ENCODE measurements at regions not wholly inside any gene's neighbourhood (a gene's known extent, or its start where the extent isn't known, plus 50 kb on each side); places are given as distances from the start of the nearest gene placed in this dataset.

- H3K9me3 Mint-ChIP-seq: no peaks in the 10 kb centered on the region
- H3K27me3 Mint-ChIP-seq: no peaks in the 10 kb centered on the region
- H3K27ac Mint-ChIP-seq: no peak overlapping the region
- no peak overlapping the region for H3K4me3 Mint-ChIP-seq
- H3K4me1 Mint-ChIP-seq (ENCODE audit: low read depth): peaks cover 6% of the 10 kb centered on the region
- H3K36me3 Mint-ChIP-seq (ENCODE audit: low read depth): no peaks in the 10 kb centered on the region
- intact Hi-C loops (cut with micrococcal nuclease): loop anchor here (1.0 kb wide), 1 partner anchor 407 kb away; no protein-coding TSS in a partner anchor
Measured at GRCh38 chr7:113421696-113422330, 303.5 kb upstream of the SMIM30 start.

GRCh38 chr7:113414401-113415035, 296.2 kb upstream of the SMIM30 start:
- Mint-ChIP-seq H3K27me3 (no peaks in the 10 kb centered on the region), H3K4me3 (no peak overlapping the region), H3K9me3 (no peaks in the 10 kb centered on the region), H3K27ac (no peak overlapping the region), H3K4me1 (ENCODE audit: low read depth) (no peaks in the 10 kb centered on the region), H3K36me3 (ENCODE audit: low read depth) (no peaks in the 10 kb centered on the region)
- intact Hi-C loops (cut with micrococcal nuclease): loop anchor here (10.0 kb wide), 1 partner anchor 250 kb away; no protein-coding TSS in a partner anchor

- no peaks in the 10 kb centered on the region for H3K4me1 Mint-ChIP-seq (ENCODE audit: low read depth)
Measured at GRCh38 chr7:113412410-113412809, 294.1 kb upstream of the SMIM30 start.

GRCh38 chr7:113410796-113411195, 292.4 kb upstream of the SMIM30 start:
- intact Hi-C loops (cut with micrococcal nuclease): loop anchor here (10.0 kb wide), 1 partner anchor 246 kb away; no protein-coding TSS in a partner anchor
- no peaks in the 10 kb centered on the region for H3K36me3 Mint-ChIP-seq (ENCODE audit: low read depth)
- H3K4me3 Mint-ChIP-seq: no peak overlapping the region
- no peaks in the 10 kb centered on the region for H3K9me3 Mint-ChIP-seq
- H3K27ac Mint-ChIP-seq: no peak overlapping the region
- no peaks in the 10 kb centered on the region for H3K4me1 Mint-ChIP-seq (ENCODE audit: low read depth)
- no peaks in the 10 kb centered on the region for H3K27me3 Mint-ChIP-seq

More at GRCh38 chr7:113412410-113412809, 294.1 kb upstream of the SMIM30 start:
- no peak overlapping the region for H3K27ac Mint-ChIP-seq
- H3K27me3 Mint-ChIP-seq: no peaks in the 10 kb centered on the region
- no peak overlapping the region for H3K4me3 Mint-ChIP-seq
- intact Hi-C loops (cut with micrococcal nuclease): loop anchor here (10.0 kb wide), 1 partner anchor 248 kb away; no protein-coding TSS in a partner anchor
- H3K36me3 Mint-ChIP-seq (ENCODE audit: low read depth): no peaks in the 10 kb centered on the region
- no peaks in the 10 kb centered on the region for H3K9me3 Mint-ChIP-seq

GRCh38 chr7:113408999-113409398, 290.6 kb upstream of the SMIM30 start:
- H3K27me3 Mint-ChIP-seq: no peaks in the 10 kb centered on the region
- H3K27ac Mint-ChIP-seq: no peak overlapping the region
- H3K36me3 Mint-ChIP-seq (ENCODE audit: low read depth): no peaks in the 10 kb centered on the region
- H3K4me1 Mint-ChIP-seq (ENCODE audit: low read depth): no peaks in the 10 kb centered on the region
- no peak overlapping the region for H3K4me3 Mint-ChIP-seq
- intact Hi-C loops (cut with micrococcal nuclease): no loop called here
- H3K9me3 Mint-ChIP-seq: no peaks in the 10 kb centered on the region

- Mint-ChIP-seq H3K27ac (no peak overlapping the region), H3K4me3 (no peak overlapping the region), H3K9me3 (no peaks in the 10 kb centered on the region), H3K4me1 (ENCODE audit: low read depth) (no peaks in the 10 kb centered on the region), H3K27me3 (no peaks in the 10 kb centered on the region), H3K36me3 (ENCODE audit: low read depth) (no peaks in the 10 kb centered on the region)
- intact Hi-C loops (cut with micrococcal nuclease): no loop called here
Measured at GRCh38 chr7:113405296-113406056, 287.1 kb upstream of the SMIM30 start.

GRCh38 chr7:113404245-113404644, 285.9 kb upstream of the SMIM30 start:
- Mint-ChIP-seq H3K27ac (no peak overlapping the region), H3K4me1 (ENCODE audit: low read depth) (no peaks in the 10 kb centered on the region)
- intact Hi-C loops (cut with micrococcal nuclease): no loop called here

GRCh38 chr7:113402482-113402881, 284.1 kb upstream of the SMIM30 start:
- Mint-ChIP-seq H3K36me3 (ENCODE audit: low read depth) (no peaks in the 10 kb centered on the region), H3K4me3 (no peak overlapping the region), H3K27ac (no peak overlapping the region), H3K4me1 (ENCODE audit: low read depth) (no peaks in the 10 kb centered on the region), H3K9me3 (no peaks in the 10 kb centered on the region), H3K27me3 (no peaks in the 10 kb centered on the region)
- intact Hi-C loops (cut with micrococcal nuclease): no loop called here

More at GRCh38 chr7:113404245-113404644, 285.9 kb upstream of the SMIM30 start:
- no peak overlapping the region for H3K4me3 Mint-ChIP-seq
- no peaks in the 10 kb centered on the region for H3K27me3 Mint-ChIP-seq
- no peaks in the 10 kb centered on the region for H3K9me3 Mint-ChIP-seq
- H3K36me3 Mint-ChIP-seq (ENCODE audit: low read depth): no peaks in the 10 kb centered on the region

- Mint-ChIP-seq H3K4me3 (no peak overlapping the region), H3K4me1 (ENCODE audit: low read depth) (no peaks in the 10 kb centered on the region), H3K27me3 (no peaks in the 10 kb centered on the region), H3K27ac (no peak overlapping the region), H3K9me3 (no peaks in the 10 kb centered on the region), H3K36me3 (ENCODE audit: low read depth) (no peaks in the 10 kb centered on the region)
- intact Hi-C loops (cut with micrococcal nuclease): no loop called here
Measured at GRCh38 chr7:113402005-113402404, 283.7 kb upstream of the SMIM30 start.

- Mint-ChIP-seq H3K36me3 (ENCODE audit: low read depth) (no peaks in the 10 kb centered on the region), H3K27ac (no peak overlapping the region), H3K4me3 (no peak overlapping the region), H3K4me1 (ENCODE audit: low read depth) (no peaks in the 10 kb centered on the region), H3K27me3 (no peaks in the 10 kb centered on the region), H3K9me3 (peaks cover 9% of the 10 kb centered on the region)
- intact Hi-C loops (cut with micrococcal nuclease): no loop called here
Measured at GRCh38 chr7:113394856-113395255, 276.5 kb upstream of the SMIM30 start.

- peaks cover 26% of the 10 kb centered on the region for H3K9me3 Mint-ChIP-seq
- H3K36me3 Mint-ChIP-seq (ENCODE audit: low read depth): no peaks in the 10 kb centered on the region
- H3K27me3 Mint-ChIP-seq: no peaks in the 10 kb centered on the region
- no peak overlapping the region for H3K27ac Mint-ChIP-seq
- no peak overlapping the region for H3K4me3 Mint-ChIP-seq
- intact Hi-C loops (cut with micrococcal nuclease): no loop called here
- H3K4me1 Mint-ChIP-seq (ENCODE audit: low read depth): no peaks in the 10 kb centered on the region
Measured at GRCh38 chr7:113392841-113393540, 274.6 kb upstream of the SMIM30 start.

GRCh38 chr7:113392421-113392820, 274.1 kb upstream of the SMIM30 start:
- intact Hi-C loops (cut with micrococcal nuclease): no loop called here
- H3K4me3 Mint-ChIP-seq: no peak overlapping the region
- no peaks in the 10 kb centered on the region for H3K27me3 Mint-ChIP-seq
- no peaks in the 10 kb centered on the region for H3K36me3 Mint-ChIP-seq (ENCODE audit: low read depth)
- peaks cover 26% of the 10 kb centered on the region for H3K9me3 Mint-ChIP-seq
- H3K4me1 Mint-ChIP-seq (ENCODE audit: low read depth): no peaks in the 10 kb centered on the region
- no peak overlapping the region for H3K27ac Mint-ChIP-seq

GRCh38 chr7:113389112-113389646, 270.8 kb upstream of the SMIM30 start:
- Mint-ChIP-seq H3K27ac (no peak overlapping the region), H3K4me3 (no peak overlapping the region), H3K27me3 (no peaks in the 10 kb centered on the region), H3K36me3 (ENCODE audit: low read depth) (no peaks in the 10 kb centered on the region), H3K9me3 (peaks cover 26% of the 10 kb centered on the region), H3K4me1 (ENCODE audit: low read depth) (no peaks in the 10 kb centered on the region)
- intact Hi-C loops (cut with micrococcal nuclease): no loop called here

Data from dendritic cell treated with granulocyte-macrophage colony-stimulating factor and Interleukin-4, amounts not matched to agents 40 ng/mL and 50 ng/mL, for 4 days (primary cell).